Heart right ventricle (tissue), 16 donors: ENCODE measurements at regions not wholly inside any gene's neighbourhood (a gene's known extent, or its start where the extent isn't known, plus 50 kb on each side); places are given as distances from the start of the nearest gene placed in this dataset.

Experiments
- ATAC-seq, 8 donors: fragments of 200-7000 bp; cut with Tn5 transposase; one replicate each; pipeline ENCODE4 v1.9.1; 2020; ENCODE audit warnings: mild to moderate bottlenecking in 8 of 8, moderate library complexity in 8 of 8, moderate number of reproducible peaks in 1 of 8
- DNase-seq, 2 donors: peaks; one replicate each; pipeline ENCODE4 v3.0.0-alpha.2; 2020
- H3K27ac ChIP-seq, 10 donors: fragments of 200-600 bp; sonication (generic) in 2 of 10; one replicate each; pipeline versions ENCODE4 v1.5.0 to v1.8.0; 2020 to 2022; ENCODE audit warnings: mild to moderate bottlenecking in 3 of 10
- H3K27me3 ChIP-seq, 7 donors: fragments of 200-600 bp; one replicate each; pipeline ENCODE4 v1.8.0; 2021 to 2022; ENCODE audit warnings: mild to moderate bottlenecking in 2 of 7
- H3K36me3 ChIP-seq, 9 donors: fragments of 200-600 bp; sonication (generic) in 1 of 9; one replicate each; pipeline versions ENCODE4 v1.5.0 to v1.8.0; 2020 to 2022; ENCODE audit warnings: mild to moderate bottlenecking in 2 of 9
- H3K4me1 ChIP-seq, 9 donors: fragments of 200-600 bp; sonication (generic) in 1 of 9; one replicate each; pipeline versions ENCODE4 v1.5.0 to v1.8.0; 2020 to 2022; ENCODE audit warnings: mild to moderate bottlenecking in 4 of 9
- H3K4me3 ChIP-seq, 10 donors: fragments of 200-600 bp; sonication (generic) in 2 of 10; one replicate each; pipeline versions ENCODE4 v1.5.0 to v1.8.0; 2020 to 2022; ENCODE audit warnings: mild to moderate bottlenecking in 7 of 10, moderate library complexity in 2 of 10
- H3K9me3 ChIP-seq, 11 donors: fragments of 200-600 bp in 10 of 11; sonication (generic) in 2 of 11; one replicate each; pipeline versions ENCODE4 v1.5.0 to v1.8.0; 2013 to 2022; ENCODE audit warnings: mild to moderate bottlenecking in 2 of 11, control low read depth in 1 of 11, moderate library complexity in 1 of 11
- WGBS, 2 donors: extraction: QIAGEN DNeasy Blood & Tissue Kit; methylation state at CpG; one replicate each; pipeline ENCODE4 v1.1.7; 2013; ENCODE audit warnings: inconsistent platforms in 1 of 2; 5-methylcytosine and 5-hydroxymethylcytosine counted together
- intact Hi-C, 10 donors: fragments of 100-400 bp; cut with DNase I; formaldehyde crosslinking; loops; one replicate each; pipeline versions ENCODE4 v1.11.1 to v1.14.2; 2022
- TF ChIP-seq, protein P1 (sequence below), 9 donors: fragments of 200-600 bp; sonication (generic) in 2 of 9; IDR thresholded peaks; one replicate each; pipeline versions ENCODE4 v1.5.0 to v1.8.0; 2021 to 2022; ENCODE audit warnings: antibody characterized with exemption in 9 of 9, mild to moderate bottlenecking in 5 of 9, moderate library complexity in 1 of 9
- donor health status: Arrhythmogenic right ventricular cardiomyopathy.
- donor health status: ischemic (EF 13 %, LVEDD 7.1; RV severe dilation, severe dysfunction).
- donor health status: healthy with polysubstance abuse.
- donor health status: DM: no; HTN: yes; CAD: no.
- donor health status: DM: no; HTN: no; CAD: no.
- donor health status: ischemic (EF 25% LVEDD 6.9; RV normal size, moderate dysfunction).
- donor health status: ischemic (EF 25% LVEDD 5.7; RV mildly dilated, moderate dysfunction).
- donor health status: healthy.
- donor health status: DM: yes; HTN: yes; CAD: no.
- donor health status: Ischemic cardiomyopathy.
- donor health status: ischemic (EF 35%, LVEDD 5.7; RV mildly dilated, moderate dysfunction).
- donor health status: nonischemic (EF 11% LVEDD 7.7; RV severe dilation, severe dysfunction).
- donor health status: DM: yes; HTN: yes; CAD: no.
- donor health status: PGD.
- donor health status: ischemic (EF 29% LVEDD 5.4; RV normal size, mild dysfunction).
- donor health status: nonischemic (EF 23%, LVEDD 6.1; RV moderate dilation, normal function).

DNA sequence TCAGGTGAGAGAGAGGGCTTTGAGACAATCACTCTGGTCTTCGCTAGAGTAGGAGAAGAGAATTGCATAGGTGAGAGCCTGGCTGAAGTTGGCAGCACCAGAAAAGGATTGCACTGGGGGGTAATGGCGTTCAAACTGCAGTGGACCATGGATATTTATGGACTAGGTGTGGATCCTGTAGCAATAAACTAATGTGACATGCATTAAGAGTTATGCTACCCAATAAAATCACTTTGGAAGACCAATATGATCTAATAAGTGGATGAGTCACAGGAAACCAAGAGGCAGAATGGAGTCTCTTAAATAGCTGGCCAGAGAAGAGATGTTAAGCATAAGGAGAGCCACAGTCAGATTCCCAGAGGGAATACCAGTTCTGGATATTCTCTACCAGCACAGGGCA, 259.8 kb downstream of the FBXO8 start:
- no peaks in the 10 kb centered on the region for H3K27me3 ChIP-seq
- WGBS, 2 donors, result 45 to 67% methylated on average over 2 of the region's 2 CpGs
- no peak overlapping the region for H3K27ac ChIP-seq
- DNase-seq (no peak), ATAC-seq (no peak)
- TF ChIP-seq, protein P1, sequence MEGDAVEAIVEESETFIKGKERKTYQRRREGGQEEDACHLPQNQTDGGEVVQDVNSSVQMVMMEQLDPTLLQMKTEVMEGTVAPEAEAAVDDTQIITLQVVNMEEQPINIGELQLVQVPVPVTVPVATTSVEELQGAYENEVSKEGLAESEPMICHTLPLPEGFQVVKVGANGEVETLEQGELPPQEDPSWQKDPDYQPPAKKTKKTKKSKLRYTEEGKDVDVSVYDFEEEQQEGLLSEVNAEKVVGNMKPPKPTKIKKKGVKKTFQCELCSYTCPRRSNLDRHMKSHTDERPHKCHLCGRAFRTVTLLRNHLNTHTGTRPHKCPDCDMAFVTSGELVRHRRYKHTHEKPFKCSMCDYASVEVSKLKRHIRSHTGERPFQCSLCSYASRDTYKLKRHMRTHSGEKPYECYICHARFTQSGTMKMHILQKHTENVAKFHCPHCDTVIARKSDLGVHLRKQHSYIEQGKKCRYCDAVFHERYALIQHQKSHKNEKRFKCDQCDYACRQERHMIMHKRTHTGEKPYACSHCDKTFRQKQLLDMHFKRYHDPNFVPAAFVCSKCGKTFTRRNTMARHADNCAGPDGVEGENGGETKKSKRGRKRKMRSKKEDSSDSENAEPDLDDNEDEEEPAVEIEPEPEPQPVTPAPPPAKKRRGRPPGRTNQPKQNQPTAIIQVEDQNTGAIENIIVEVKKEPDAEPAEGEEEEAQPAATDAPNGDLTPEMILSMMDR (IDR thresholded peaks at IDR 0.05), result no peak
- no peak overlapping the region for H3K4me3 ChIP-seq
- H3K9me3 ChIP-seq, result no peaks in the 10 kb centered on the region
- no peaks in the 10 kb centered on the region for H3K4me1 ChIP-seq
- intact Hi-C loops, result no loop called here
- H3K36me3 ChIP-seq, result no peaks in the 10 kb centered on the region

DNA sequence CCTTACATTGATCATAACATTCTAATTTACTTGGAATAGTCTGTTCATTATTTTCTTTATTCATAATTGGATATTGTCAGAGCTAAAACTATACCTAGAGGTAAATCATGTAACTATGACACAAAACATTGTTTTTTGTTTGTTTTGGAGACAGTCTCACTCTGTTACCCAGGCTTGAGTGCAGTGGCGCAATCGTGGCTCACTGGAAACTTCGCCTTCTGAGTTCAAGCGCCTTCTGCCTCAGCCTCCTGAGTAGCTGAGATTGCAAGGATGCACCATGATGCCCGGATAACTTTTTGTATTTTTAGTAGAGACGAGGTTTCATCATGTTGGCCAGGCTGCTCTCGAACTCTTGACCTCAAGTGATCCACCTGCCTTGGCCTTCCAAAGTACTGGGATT, 265.2 kb downstream of the FBXO8 start:
- DNase-seq, result no peak
- intact Hi-C loops, result no loop called here

DNA sequence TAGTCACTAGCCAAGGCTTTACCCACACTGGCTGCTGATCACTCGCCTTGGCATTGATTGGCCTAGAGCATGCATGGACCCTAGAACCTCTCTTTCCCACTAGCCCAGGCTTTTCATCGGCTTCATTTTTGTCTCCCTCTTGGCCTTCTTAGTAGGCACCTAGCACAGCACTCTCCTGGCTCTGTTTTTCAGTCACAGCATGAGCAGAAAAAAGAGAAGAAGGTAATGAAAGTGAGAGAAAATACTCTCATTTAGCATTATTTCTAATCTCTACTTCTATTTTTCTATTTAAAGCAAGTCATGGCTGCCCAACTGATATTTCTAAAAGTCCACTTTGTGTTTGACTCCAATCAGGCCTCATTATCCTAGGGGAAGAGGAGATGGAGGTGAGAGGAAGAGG, 267.2 kb downstream of the FBXO8 start:
- DNase-seq (no peak), ATAC-seq (no peak)
- no peaks in the 10 kb centered on the region for H3K36me3 ChIP-seq
- H3K27ac ChIP-seq, result no peak overlapping the region
- 65 to 95% methylated on average over 2 of the region's 2 CpGs for WGBS, 2 donors
- H3K4me3 ChIP-seq, result no peak overlapping the region
- H3K27me3 ChIP-seq, result no peaks in the 10 kb centered on the region
- H3K9me3 ChIP-seq, result no peaks in the 10 kb centered on the region
- H3K4me1 ChIP-seq, result peaks cover 0 to 9% (median 0%) of the 10 kb centered on the region in 9 donors
- TF ChIP-seq, protein P1 (IDR thresholded peaks at IDR 0.05), result no peak
- intact Hi-C loops, result no loop called here

More for the DNA sequence above, 265.2 kb downstream of the FBXO8 start:
- ATAC-seq, result no peak
- Histone ChIP-seq H3K9me3 (no peaks in the 10 kb centered on the region), H3K4me3 (no peak overlapping the region), H3K27ac (no peak overlapping the region), H3K36me3 (no peaks in the 10 kb centered on the region), H3K4me1 (no peaks in the 10 kb centered on the region), H3K27me3 (no peaks in the 10 kb centered on the region)
- 83 to 85% methylated on average over 7 of the region's 7 CpGs for WGBS, 2 donors
- TF ChIP-seq, protein P1 (IDR thresholded peaks at IDR 0.05), result no peak

DNA sequence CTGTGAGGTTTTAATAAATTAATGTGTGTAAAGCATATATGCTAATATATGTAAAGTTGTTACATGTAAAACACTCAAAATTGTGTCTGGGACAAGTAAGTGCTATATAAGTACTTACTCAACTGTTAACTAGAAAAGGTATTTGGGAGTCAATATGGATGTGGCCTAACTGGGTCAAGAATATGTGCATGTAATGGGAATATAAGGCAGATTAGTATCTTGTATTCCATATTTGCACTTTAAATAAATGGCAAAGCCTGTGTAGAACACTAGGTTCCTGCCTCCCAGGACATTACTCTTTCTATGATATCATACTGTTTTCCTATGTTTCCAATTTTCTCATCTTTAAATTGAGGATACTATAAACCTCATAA, 270.6 kb downstream of the FBXO8 start:
- ATAC-seq (no peak), DNase-seq (no peak)
- Histone ChIP-seq H3K27me3 (no peaks in the 10 kb centered on the region), H3K27ac (no peak overlapping the region), H3K36me3 (no peaks in the 10 kb centered on the region), H3K4me3 (no peak overlapping the region), H3K9me3 (no peaks in the 10 kb centered on the region), H3K4me1 (peaks cover 0 to 15% (median 0%) of the 10 kb centered on the region in 9 donors)
- TF ChIP-seq, protein P1 (IDR thresholded peaks at IDR 0.05), result no peak
- intact Hi-C loops, result no loop called here
